SK-N-SH (cell line): ENCODE measurements at regions not wholly inside any gene's neighbourhood (a gene's known extent, or its start where the extent isn't known, plus 50 kb on each side); places are given as distances from the start of the nearest gene placed in this dataset.

Source experiments
- CTCF ChIA-PET: fragments of 300-600, 350-600 bp; formaldehyde crosslinking; extraction: SDS; loops from one replicate; lab custom pipeline; 2021; lab: Yijun Ruan, JAX
- POLR2A ChIA-PET: fragments of 350-600 bp; sonication (Branson Sonifier 250); formaldehyde crosslinking; extraction: SDS; loops from one replicate; lab custom pipeline; 2020; ENCODE audit warnings: antibody characterized with exemption, inconsistent platforms; lab: Yijun Ruan, JAX
- DNase-seq: peaks from one replicate; pipeline ENCODE4 v3.0.0; 2012
- H2AFZ ChIP-seq: fragments of 200-600 bp; sonication (generic); 2 replicates; pipeline ENCODE4 v1.8.1; 2016; ENCODE audit warnings: antibody characterized with exemption, mild to moderate bottlenecking, low read depth
- H3F3A ChIP-seq: fragments of 200-600 bp; sonication (generic); replicated peaks from 2 replicates; pipeline ENCODE3; 2016; ENCODE audit warnings: antibody characterized with exemption, mild to moderate bottlenecking; ENCODE audit not compliant: insufficient read depth
- H3K27ac ChIP-seq, 2 experiments: fragments of 200-500 bp in 1 of 2; fragments of 200-600 bp in 1 of 2; sonication (Bioruptor generic) in 1 of 2; sonication (generic), shearing (Covaris generic) in 1 of 2; 2 replicates each; pipeline versions ENCODE4 v1.5.1 to v1.6.1; 2014 to 2016; ENCODE audit warnings: low read depth in 2 of 2, inconsistent platforms in 1 of 2, low read length in 1 of 2, mild to moderate bottlenecking in 1 of 2, mixed read lengths in 1 of 2
- H3K27me3 ChIP-seq: fragments of 200-600 bp; sonication (generic), shearing (Covaris generic); 2 replicates; pipeline ENCODE4 v1.6.1; 2016; ENCODE audit warnings: mixed run types; ENCODE audit not compliant: insufficient read depth
- H3K36me3 ChIP-seq, 2 experiments: fragments of 200-500 bp in 1 of 2; fragments of 200-600 bp in 1 of 2; sonication (Bioruptor generic) in 1 of 2; sonication (generic) in 1 of 2; replicated peaks in 1 of 2; 2 replicates each; pipeline versions ENCODE3 to v1.5.1; 2014 to 2016; ENCODE audit warnings: low read length in 1 of 2, mild to moderate bottlenecking in 1 of 2; ENCODE audit not compliant: insufficient read depth in 2 of 2, control insufficient read depth in 1 of 2
- H3K4me1 ChIP-seq, 2 experiments: fragments of 200-500 bp in 1 of 2; fragments of 200-600 bp in 1 of 2; sonication (Bioruptor generic) in 1 of 2; sonication (generic), shearing (Covaris generic) in 1 of 2; 2 replicates each; pipeline versions ENCODE4 v1.5.1 to v1.6.1; 2014 to 2016; ENCODE audit warnings: low read depth in 1 of 2, low read length in 1 of 2, mixed run types in 1 of 2; ENCODE audit not compliant: insufficient read depth in 2 of 2, control insufficient read depth in 1 of 2
- H3K4me2 ChIP-seq: fragments of 200-600 bp; sonication (generic), shearing (Covaris generic); 2 replicates; pipeline ENCODE4 v1.6.1; 2017; ENCODE audit warnings: mixed run types
- H3K4me3 ChIP-seq, 2 experiments: fragments of 200-500 bp in 1 of 2; fragments of 200-600 bp in 1 of 2; sonication (Bioruptor generic) in 1 of 2; sonication (generic), shearing (Covaris generic) in 1 of 2; 2 replicates each; pipeline versions ENCODE4 v1.5.1 to v1.8.1; 2014 to 2016; ENCODE audit warnings: low read depth in 2 of 2, inconsistent platforms in 1 of 2, low read length in 1 of 2, mild to moderate bottlenecking in 1 of 2, mixed read lengths in 1 of 2, moderate library complexity in 1 of 2
- H3K79me2 ChIP-seq: fragments of 200-600 bp; sonication (generic); 2 replicates; pipeline ENCODE4 v1.8.1; 2017; ENCODE audit warnings: mild to moderate bottlenecking; ENCODE audit not compliant: insufficient read depth
- H3K9ac ChIP-seq: fragments of 200-600 bp; sonication (generic); 2 replicates; pipeline ENCODE4 v1.6.1; 2017; ENCODE audit warnings: mixed run types
- H3K9me2 ChIP-seq: fragments of 200-600 bp; sonication (generic); 2 replicates; pipeline ENCODE4 v1.6.1; 2017; ENCODE audit warnings: mixed run types
- H3K9me3 ChIP-seq: fragments of 200-600 bp; sonication (generic); 2 replicates; pipeline ENCODE4 v1.6.1; 2017; ENCODE audit warnings: mixed run types, mild to moderate bottlenecking, moderate library complexity
- H4K20me1 ChIP-seq: fragments of 200-600 bp; sonication (generic); 2 replicates; pipeline ENCODE4 v1.6.1; 2017; ENCODE audit warnings: mild to moderate bottlenecking, mixed run types; ENCODE audit not compliant: insufficient read depth
- CHD2 ChIP-seq: fragments of 150-350 bp; IDR thresholded peaks from 2 replicates; pipeline ENCODE4 v1.6.1; 2018; ENCODE audit warnings: low read length; ENCODE audit not compliant: partially characterized antibody
- CTCF ChIP-seq: fragments of 200-600 bp; sonication (generic); IDR thresholded peaks from 2 replicates; pipeline ENCODE4 v1.6.1; 2017; ENCODE audit warnings: antibody characterized with exemption, mild to moderate bottlenecking, moderate library complexity
- ELF1 ChIP-seq: IDR thresholded peaks from 2 replicates; pipeline ENCODE4 v1.4.0; 2012
- EP300 ChIP-seq, 2 experiments: IDR thresholded peaks; 2 replicates each; pipeline versions ENCODE4 v1.4.0 to v1.6.1; 2012; ENCODE audit warnings: borderline replicate concordance in 1 of 2, low read depth in 1 of 2, low read length in 1 of 2
- EZH2phosphoT487 ChIP-seq: fragments of 200-600 bp; sonication (generic); IDR thresholded peaks from 2 replicates; pipeline ENCODE4 v1.6.1; 2017; ENCODE audit warnings: low read depth, mixed run types, mild to moderate bottlenecking, antibody characterized with exemption, moderate library complexity, borderline replicate concordance
- FOSL2 ChIP-seq: IDR thresholded peaks from 2 replicates; pipeline ENCODE4 v1.4.0; 2012; ENCODE audit warnings: low read depth, mild to moderate bottlenecking, moderate library complexity, borderline replicate concordance
- FOXJ3 ChIP-seq: sonication (generic); formaldehyde crosslinking; IDR thresholded peaks from 2 replicates; pipeline ENCODE4 v1.5.1; 2020; ENCODE audit warnings: mild to moderate bottlenecking, missing genetic modification reagents
- FOXM1 ChIP-seq: IDR thresholded peaks from 2 replicates; pipeline ENCODE4 v1.4.0; 2012; ENCODE audit warnings: low read depth, mild to moderate bottlenecking
- GABPA ChIP-seq: IDR thresholded peaks from 2 replicates; pipeline ENCODE4 v1.4.0; 2012; ENCODE audit warnings: low read depth, mild to moderate bottlenecking
- IRF3 ChIP-seq: fragments of 150-350 bp; IDR thresholded peaks from 2 replicates; pipeline ENCODE4 v1.6.1; 2016; ENCODE audit warnings: mild to moderate bottlenecking, low read depth, low read length
- MAX ChIP-seq: IDR thresholded peaks from 2 replicates; pipeline ENCODE4 v1.4.0; 2012; ENCODE audit warnings: low read depth
- MXI1 ChIP-seq: IDR thresholded peaks from 2 replicates; pipeline ENCODE4 v1.6.1; 2012; ENCODE audit warnings: mild to moderate bottlenecking, low read depth, low read length, improper control_type of control experiment
- NFIC ChIP-seq: IDR thresholded peaks from 2 replicates; pipeline ENCODE4 v1.4.0; 2012; ENCODE audit warnings: borderline replicate concordance
- PBX3 ChIP-seq: IDR thresholded peaks from 2 replicates; pipeline ENCODE4; 2012
- RAD21 ChIP-seq: IDR thresholded peaks from 2 replicates; pipeline ENCODE4 v1.6.1; 2012; ENCODE audit warnings: mild to moderate bottlenecking, low read length
- RCOR1 ChIP-seq: fragments of 150-350 bp; IDR thresholded peaks from 2 replicates; pipeline ENCODE4 v1.6.1; 2017; ENCODE audit warnings: antibody characterized with exemption, low read length
- RXRA ChIP-seq: IDR thresholded peaks from 2 replicates; pipeline ENCODE4 v1.4.0; 2012; ENCODE audit warnings: low read depth, mild to moderate bottlenecking, borderline replicate concordance
- SMC3 ChIP-seq: IDR thresholded peaks from 2 replicates; pipeline ENCODE4 v1.6.1; 2012; ENCODE audit warnings: low read depth, low read length, improper control_type of control experiment
- TCF12 ChIP-seq: IDR thresholded peaks from 2 replicates; pipeline ENCODE4 v1.4.0; 2012
- TEAD4 ChIP-seq: IDR thresholded peaks from 2 replicates; pipeline ENCODE4 v1.4.0; 2012; ENCODE audit warnings: mild to moderate bottlenecking, borderline replicate concordance; ENCODE audit not compliant: insufficient read depth
- WGBS: methylation state at CpG from one replicate; pipeline ENCODE4 v1.1.6; 2017; ENCODE audit warnings: low lambda C conversion rate; 5-methylcytosine and 5-hydroxymethylcytosine counted together

GRCh38 chr22:48424201-48424627 lies 1403.5 kb downstream of the BRD1 start:
- no peaks in the 10 kb centered on the region for H3F3A ChIP-seq
- no peak for TF ChIP-seq GABPA
- no peak for TF ChIP-seq TCF12
- no peak for TF ChIP-seq FOXJ3
- TF ChIP-seq CTCF, result no peak
- no peak for TF ChIP-seq FOSL2
- TF ChIP-seq EP300 (IDR thresholded peaks at IDR 0.05; ENCODE audit: borderline replicate concordance in 1 of 2, low read depth in 1 of 2, low read length in 1 of 2), result no peak
- TF ChIP-seq RXRA, result no peak
- no peak for TF ChIP-seq MAX
- no peak for TF ChIP-seq TEAD4
- no peak overlapping the region for H3K4me3 ChIP-seq
- DNase-seq, result no peak
- CTCF ChIA-PET, result no interaction called here
- H3K36me3 ChIP-seq, result no peaks in the 10 kb centered on the region
- peaks cover 6% of the 10 kb centered on the region; the same call in 1 of the 2 replicates for H3K27me3 ChIP-seq
- H3K27ac ChIP-seq, result no peak overlapping the region
- peaks cover 0 to 2% of the 10 kb centered on the region in 2 experiments; a peak in 1 of 4 replicates for H3K4me1 ChIP-seq
- no peak overlapping the region for H3K9ac ChIP-seq
- 34% methylated on average over 10 of the region's 18 CpGs for WGBS
- H3K79me2 ChIP-seq, result no peaks in the 10 kb centered on the region
- POLR2A ChIA-PET, result no interaction called here
- H3K9me3 ChIP-seq, result no peaks in the 10 kb centered on the region
- no peaks in the 10 kb centered on the region for H4K20me1 ChIP-seq
- no peak overlapping the region for H3K4me2 ChIP-seq
- H2AFZ ChIP-seq, result no peak overlapping the region
- no peaks in the 10 kb centered on the region for H3K9me2 ChIP-seq

- no peaks in the 10 kb centered on the region for H4K20me1 ChIP-seq
- WGBS, result 7% methylated on average over 3 of the region's 8 CpGs
- CTCF ChIA-PET, result no interaction called here
- no peak overlapping the region for H3K9ac ChIP-seq
- peaks cover 0 to 1% of the 10 kb centered on the region in 2 experiments; a peak in 1 of 4 replicates for H3K4me1 ChIP-seq
- no peak for DNase-seq
- H3K9me2 ChIP-seq, result no peaks in the 10 kb centered on the region
- no peaks in the 10 kb centered on the region for H3K9me3 ChIP-seq
- H3K4me3 ChIP-seq, result no peak overlapping the region
- H3K4me2 ChIP-seq, result no peak overlapping the region
- H3F3A ChIP-seq, result no peaks in the 10 kb centered on the region
- no peak overlapping the region for H2AFZ ChIP-seq
- POLR2A ChIA-PET, result no interaction called here
- H3K27ac ChIP-seq, result no peak overlapping the region
- H3K36me3 ChIP-seq, result no peaks in the 10 kb centered on the region
- H3K79me2 ChIP-seq, result no peaks in the 10 kb centered on the region
- H3K27me3 ChIP-seq, result no peaks in the 10 kb centered on the region; the same call in 1 of the 2 replicates
- TF ChIP-seq GABPA, result no peak
- no peak for TF ChIP-seq RCOR1
- TF ChIP-seq SMC3, result no peak
- TF ChIP-seq CHD2, result no peak
- no peak for TF ChIP-seq TEAD4
- TF ChIP-seq NFIC, result no peak
- TF ChIP-seq FOXM1, result no peak
- no peak for TF ChIP-seq EZH2phosphoT487
- no peak for TF ChIP-seq MXI1
- no peak for TF ChIP-seq RAD21
- no peak for TF ChIP-seq ELF1
- TF ChIP-seq PBX3, result no peak
- TF ChIP-seq IRF3, result no peak
Measured at GRCh38 chr22:48423481-48423911, 1404.2 kb downstream of the BRD1 start.
